Natural killer cell treated with Interleukin-12 subunit alpha and Interleukin-12 subunit beta and Interleukin-15 and Interleukin-18, amount 100 ng/mL, for 72 hours (primary cell): ENCODE measurements at regions not wholly inside any gene's neighbourhood (a gene's known extent, or its start where the extent isn't known, plus 50 kb on each side); places are given as distances from the start of the nearest gene placed in this dataset.

Experiments
- ATAC-seq, 2 donors: fragments of 150-1000 bp; cut with Tn5 transposase in 1 of 2; sonication (Bioruptor Pico), chemical (Tn5 transposase) in 1 of 2; 2 replicates each; pipeline ENCODE4 v1.10.0; 2021
- DNase-seq: peaks from one replicate; pipeline ENCODE4 v3.0.0; 2022; ENCODE audit warnings: low spot score
- H3K27ac Mint-ChIP-seq, 2 donors: 1 replicate in 1 of 2; 2 replicates in 1 of 2; pipeline ENCODE4 v1.8.0; 2022; ENCODE audit warnings: mixed read lengths in 2 of 2, mild to moderate bottlenecking in 1 of 2, moderate library complexity in 1 of 2
- H3K27me3 Mint-ChIP-seq, 2 donors: 1 replicate in 1 of 2; 2 replicates in 1 of 2; pipeline ENCODE4 v1.8.0; 2022; ENCODE audit warnings: mixed read lengths in 2 of 2
- H3K36me3 Mint-ChIP-seq: one replicate; pipeline ENCODE4 v1.8.0; 2022; ENCODE audit warnings: mixed read lengths
- H3K4me1 Mint-ChIP-seq, 2 donors: 1 replicate in 1 of 2; 2 replicates in 1 of 2; pipeline ENCODE4 v1.8.0; 2022; ENCODE audit warnings: low read depth in 2 of 2, mixed read lengths in 2 of 2, mild to moderate bottlenecking in 1 of 2
- H3K4me3 Mint-ChIP-seq: one replicate; pipeline ENCODE4 v1.8.0; 2022; ENCODE audit warnings: mixed read lengths
- H3K9me3 Mint-ChIP-seq: 2 replicates; pipeline ENCODE4 v1.8.0; 2022; ENCODE audit warnings: mixed read lengths

- H3K36me3 Mint-ChIP-seq = peaks cover 15% of the 10 kb centered on the region
- H3K9me3 Mint-ChIP-seq = peaks cover under 1% of the 10 kb centered on the region
- H3K27me3 Mint-ChIP-seq = no peaks in the 10 kb centered on the region
- peaks cover 28 to 33% of the 10 kb centered on the region in 2 donors for H3K4me1 Mint-ChIP-seq
- ATAC-seq (peak; percentile 91 to 92), DNase-seq (peak; percentile 93)
- no peak overlapping the region for H3K4me3 Mint-ChIP-seq
- no peak overlapping the region for H3K27ac Mint-ChIP-seq
Measured at GRCh38 chr12:92551853-92552397, 150.9 kb upstream of the PLEKHG7 start.

GRCh38 chr12:92551210-92551609 lies 151.6 kb upstream of the PLEKHG7 start:
- Mint-ChIP-seq H3K4me1 (peaks cover 21 to 31% of the 10 kb centered on the region in 2 donors), H3K9me3 (no peaks in the 10 kb centered on the region), H3K27ac (no peak overlapping the region), H3K4me3 (no peak overlapping the region), H3K36me3 (peaks cover 13% of the 10 kb centered on the region), H3K27me3 (no peaks in the 10 kb centered on the region)
- no peak for ATAC-seq
- DNase-seq = no peak

GRCh38 chr12:92550661-92551060 lies 152.1 kb upstream of the PLEKHG7 start:
- no peak overlapping the region for H3K4me3 Mint-ChIP-seq
- no peaks in the 10 kb centered on the region for H3K27me3 Mint-ChIP-seq
- H3K36me3 Mint-ChIP-seq = peaks cover 13% of the 10 kb centered on the region
- DNase-seq (no peak), ATAC-seq (no peak)
- no peaks in the 10 kb centered on the region for H3K9me3 Mint-ChIP-seq
- no peak overlapping the region for H3K27ac Mint-ChIP-seq
- peaks cover 15 to 26% of the 10 kb centered on the region in 2 donors for H3K4me1 Mint-ChIP-seq

- no peaks in the 10 kb centered on the region for H3K27me3 Mint-ChIP-seq
- DNase-seq (no peak), ATAC-seq (no peak)
- no peak overlapping the region for H3K4me3 Mint-ChIP-seq
- no peaks in the 10 kb centered on the region for H3K9me3 Mint-ChIP-seq
- H3K27ac Mint-ChIP-seq = no peak overlapping the region
- peaks cover 13% of the 10 kb centered on the region for H3K36me3 Mint-ChIP-seq
- peaks cover 12 to 26% of the 10 kb centered on the region in 2 donors for H3K4me1 Mint-ChIP-seq
Measured at GRCh38 chr12:92550254-92550653, 152.5 kb upstream of the PLEKHG7 start.

GRCh38 chr12:92549516-92549915 lies 153.3 kb upstream of the PLEKHG7 start:
- peaks cover 7% of the 10 kb centered on the region for H3K36me3 Mint-ChIP-seq
- H3K27ac Mint-ChIP-seq = no peak overlapping the region
- H3K4me1 Mint-ChIP-seq = peaks cover 7 to 28% of the 10 kb centered on the region in 2 donors
- DNase-seq (no peak), ATAC-seq (no peak)
- no peaks in the 10 kb centered on the region for H3K27me3 Mint-ChIP-seq
- no peak overlapping the region for H3K4me3 Mint-ChIP-seq
- no peaks in the 10 kb centered on the region for H3K9me3 Mint-ChIP-seq

GRCh38 chr12:92547906-92548305 lies 154.9 kb upstream of the PLEKHG7 start:
- H3K27me3 Mint-ChIP-seq = no peaks in the 10 kb centered on the region
- ATAC-seq (no peak), DNase-seq (no peak)
- no peak overlapping the region for H3K4me3 Mint-ChIP-seq
- H3K4me1 Mint-ChIP-seq = peaks cover 16 to 41% of the 10 kb centered on the region in 2 donors
- H3K27ac Mint-ChIP-seq = peak overlapping the region; percentile 32 to 77
- H3K36me3 Mint-ChIP-seq = peaks cover 9% of the 10 kb centered on the region
- no peaks in the 10 kb centered on the region for H3K9me3 Mint-ChIP-seq

- H3K27ac Mint-ChIP-seq = peak overlapping the region; percentile 32 to 77
- H3K9me3 Mint-ChIP-seq = no peaks in the 10 kb centered on the region
- H3K4me3 Mint-ChIP-seq = no peak overlapping the region
- H3K36me3 Mint-ChIP-seq = peaks cover 9% of the 10 kb centered on the region
- ATAC-seq (no peak), DNase-seq (no peak)
- H3K27me3 Mint-ChIP-seq = no peaks in the 10 kb centered on the region
- H3K4me1 Mint-ChIP-seq = peaks cover 17 to 42% of the 10 kb centered on the region in 2 donors
Measured at GRCh38 chr12:92547420-92547819, 155.4 kb upstream of the PLEKHG7 start.

GRCh38 chr12:92546635-92547348 lies 156.0 kb upstream of the PLEKHG7 start:
- Mint-ChIP-seq H3K27me3 (no peaks in the 10 kb centered on the region), H3K27ac (peak overlapping the region; percentile 32 to 77), H3K9me3 (peaks cover 4% of the 10 kb centered on the region), H3K4me3 (no peak overlapping the region), H3K4me1 (peaks cover 23 to 47% of the 10 kb centered on the region in 2 donors), H3K36me3 (peaks cover 9% of the 10 kb centered on the region)
- DNase-seq = no peak
- ATAC-seq = no peak

GRCh38 chr12:92546259-92546634 lies 156.5 kb upstream of the PLEKHG7 start:
- ATAC-seq (no peak), DNase-seq (no peak)
- Mint-ChIP-seq H3K27ac (peak overlapping the region in 1 of 2 donors; percentile 77), H3K36me3 (peaks cover 9% of the 10 kb centered on the region), H3K4me3 (no peak overlapping the region), H3K9me3 (peaks cover 4% of the 10 kb centered on the region), H3K4me1 (peaks cover 27 to 51% of the 10 kb centered on the region in 2 donors), H3K27me3 (no peaks in the 10 kb centered on the region)

GRCh38 chr12:92544322-92544721 lies 158.5 kb upstream of the PLEKHG7 start:
- no peak for ATAC-seq
- no peak for DNase-seq
- peaks cover 4% of the 10 kb centered on the region for H3K9me3 Mint-ChIP-seq
- no peaks in the 10 kb centered on the region for H3K27me3 Mint-ChIP-seq
- H3K4me3 Mint-ChIP-seq = no peak overlapping the region
- H3K4me1 Mint-ChIP-seq = peaks cover 46 to 63% of the 10 kb centered on the region in 2 donors
- peaks cover 9% of the 10 kb centered on the region for H3K36me3 Mint-ChIP-seq
- H3K27ac Mint-ChIP-seq = peak overlapping the region; percentile 65 to 99

GRCh38 chr12:92543840-92544239 lies 158.9 kb upstream of the PLEKHG7 start:
- H3K9me3 Mint-ChIP-seq = peaks cover 4% of the 10 kb centered on the region
- peak overlapping the region; percentile 39 for H3K4me3 Mint-ChIP-seq
- no peaks in the 10 kb centered on the region for H3K27me3 Mint-ChIP-seq
- ATAC-seq (no peak), DNase-seq (no peak)
- peaks cover 51 to 66% of the 10 kb centered on the region in 2 donors for H3K4me1 Mint-ChIP-seq
- peak overlapping the region; percentile 65 to 99 for H3K27ac Mint-ChIP-seq
- H3K36me3 Mint-ChIP-seq = peaks cover 8% of the 10 kb centered on the region

GRCh38 chr12:92543359-92543758 lies 159.4 kb upstream of the PLEKHG7 start:
- ATAC-seq (no peak), DNase-seq (no peak)
- H3K27me3 Mint-ChIP-seq = no peaks in the 10 kb centered on the region
- H3K27ac Mint-ChIP-seq = peak overlapping the region; percentile 65 to 99
- peaks cover 4% of the 10 kb centered on the region for H3K36me3 Mint-ChIP-seq
- no peak overlapping the region for H3K4me3 Mint-ChIP-seq
- peaks cover 4% of the 10 kb centered on the region for H3K9me3 Mint-ChIP-seq
- peaks cover 56 to 66% of the 10 kb centered on the region in 2 donors for H3K4me1 Mint-ChIP-seq

GRCh38 chr12:92541731-92542130 lies 161.1 kb upstream of the PLEKHG7 start:
- DNase-seq = no peak
- H3K36me3 Mint-ChIP-seq = peaks cover 4% of the 10 kb centered on the region
- H3K4me1 Mint-ChIP-seq = peaks cover 63 to 68% of the 10 kb centered on the region in 2 donors
- peak overlapping the region; percentile 15 for H3K4me3 Mint-ChIP-seq
- H3K27ac Mint-ChIP-seq = peak overlapping the region; percentile 99
- no peak for ATAC-seq
- H3K27me3 Mint-ChIP-seq = no peaks in the 10 kb centered on the region
- H3K9me3 Mint-ChIP-seq = peaks cover 4% of the 10 kb centered on the region

GRCh38 chr12:92540782-92541423 lies 161.9 kb upstream of the PLEKHG7 start:
- no peak for ATAC-seq
- no peak for DNase-seq
- Mint-ChIP-seq H3K9me3 (peaks cover 4% of the 10 kb centered on the region), H3K27ac (peak overlapping the region; percentile 99), H3K4me1 (peaks cover 64 to 73% of the 10 kb centered on the region in 2 donors), H3K36me3 (peaks cover 8% of the 10 kb centered on the region), H3K27me3 (no peaks in the 10 kb centered on the region), H3K4me3 (peak overlapping the region; percentile 83)
